ENCODE measurements at regions not wholly inside any gene's neighbourhood (a gene's known extent, or its start where the extent isn't known, plus 50 kb on each side); places are given as distances from the start of the nearest gene placed in this dataset.

DNA sequence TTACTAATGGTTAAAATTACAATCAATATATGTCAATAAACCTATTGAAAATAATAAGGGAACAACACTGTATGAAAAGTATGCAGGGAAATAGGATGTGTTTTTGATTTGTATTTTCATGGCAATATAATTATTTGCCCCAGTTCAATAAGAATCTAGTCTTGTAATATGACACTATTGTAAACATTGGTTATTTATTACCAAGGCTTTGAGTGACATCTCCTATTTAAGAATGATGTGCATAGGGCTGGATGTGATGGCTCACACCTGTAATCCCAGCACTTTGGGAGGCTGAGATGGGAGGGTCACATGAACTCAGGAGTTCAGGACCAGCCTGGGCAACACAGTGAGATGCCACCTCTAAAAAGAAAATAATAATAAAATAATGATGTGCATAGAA, 78.6 kb upstream of the DTNBP1 start:
- no peak overlapping the region for H3K4me2 ChIP-seq
- CTCF ChIA-PET = no interaction called here
- H3K9me2 ChIP-seq = no peaks in the 10 kb centered on the region
- no peaks in the 10 kb centered on the region for H3K9me3 ChIP-seq
- no peak for TF ChIP-seq FOXJ3 (CRISPR knock-in tag; IDR thresholded peaks at IDR 0.05)
- no peak for TF ChIP-seq SIN3A (IDR thresholded peaks at IDR 0.05; ENCODE audit: borderline replicate concordance, low read depth, low read length)
- no peak for TF ChIP-seq TAF1 (IDR thresholded peaks at IDR 0.05; ENCODE audit: borderline replicate concordance, low read depth, low read length)
- TF ChIP-seq SMC3 (IDR thresholded peaks at IDR 0.05; ENCODE audit: low read depth, low read length) = no peak
- TF ChIP-seq, protein P1, sequence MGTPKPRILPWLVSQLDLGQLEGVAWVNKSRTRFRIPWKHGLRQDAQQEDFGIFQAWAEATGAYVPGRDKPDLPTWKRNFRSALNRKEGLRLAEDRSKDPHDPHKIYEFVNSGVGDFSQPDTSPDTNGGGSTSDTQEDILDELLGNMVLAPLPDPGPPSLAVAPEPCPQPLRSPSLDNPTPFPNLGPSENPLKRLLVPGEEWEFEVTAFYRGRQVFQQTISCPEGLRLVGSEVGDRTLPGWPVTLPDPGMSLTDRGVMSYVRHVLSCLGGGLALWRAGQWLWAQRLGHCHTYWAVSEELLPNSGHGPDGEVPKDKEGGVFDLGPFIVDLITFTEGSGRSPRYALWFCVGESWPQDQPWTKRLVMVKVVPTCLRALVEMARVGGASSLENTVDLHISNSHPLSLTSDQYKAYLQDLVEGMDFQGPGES (IDR thresholded peaks at IDR 0.05; ENCODE audit: low read depth, low read length) = no peak
- no peak for TF ChIP-seq YY1 (IDR thresholded peaks at IDR 0.05; ENCODE audit: low read depth)
- TF ChIP-seq RAD21 (IDR thresholded peaks at IDR 0.05; ENCODE audit: low read length) = no peak
- no peak for TF ChIP-seq MAX (IDR thresholded peaks at IDR 0.05; ENCODE audit: low read depth)
- TF ChIP-seq USF2 (IDR thresholded peaks at IDR 0.05; ENCODE audit: borderline replicate concordance, low read depth, low read length) = no peak
- no peak for TF ChIP-seq TEAD4 (IDR thresholded peaks at IDR 0.05; ENCODE audit: borderline replicate concordance, insufficient read depth)
- TF ChIP-seq, protein P2, sequence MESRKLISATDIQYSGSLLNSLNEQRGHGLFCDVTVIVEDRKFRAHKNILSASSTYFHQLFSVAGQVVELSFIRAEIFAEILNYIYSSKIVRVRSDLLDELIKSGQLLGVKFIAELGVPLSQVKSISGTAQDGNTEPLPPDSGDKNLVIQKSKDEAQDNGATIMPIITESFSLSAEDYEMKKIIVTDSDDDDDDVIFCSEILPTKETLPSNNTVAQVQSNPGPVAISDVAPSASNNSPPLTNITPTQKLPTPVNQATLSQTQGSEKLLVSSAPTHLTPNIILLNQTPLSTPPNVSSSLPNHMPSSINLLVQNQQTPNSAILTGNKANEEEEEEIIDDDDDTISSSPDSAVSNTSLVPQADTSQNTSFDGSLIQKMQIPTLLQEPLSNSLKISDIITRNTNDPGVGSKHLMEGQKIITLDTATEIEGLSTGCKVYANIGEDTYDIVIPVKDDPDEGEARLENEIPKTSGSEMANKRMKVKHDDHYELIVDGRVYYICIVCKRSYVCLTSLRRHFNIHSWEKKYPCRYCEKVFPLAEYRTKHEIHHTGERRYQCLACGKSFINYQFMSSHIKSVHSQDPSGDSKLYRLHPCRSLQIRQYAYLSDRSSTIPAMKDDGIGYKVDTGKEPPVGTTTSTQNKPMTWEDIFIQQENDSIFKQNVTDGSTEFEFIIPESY (IDR thresholded peaks at IDR 0.05; ENCODE audit: borderline replicate concordance, low read depth) = no peak
- no peak for TF ChIP-seq MXI1 (IDR thresholded peaks at IDR 0.05; ENCODE audit: low read depth, low read length)
- no peak for TF ChIP-seq RCOR1 (IDR thresholded peaks at IDR 0.05; ENCODE audit: low read length)
- TF ChIP-seq POLR2AphosphoS5 (IDR thresholded peaks at IDR 0.05; ENCODE audit: low read depth, low read length) = no peak
- TF ChIP-seq EZH2phosphoT487 (IDR thresholded peaks at IDR 0.05; ENCODE audit: borderline replicate concordance, low read depth) = no peak
- no peak for TF ChIP-seq FOSL2 (IDR thresholded peaks at IDR 0.05; ENCODE audit: borderline replicate concordance, low read depth)
- TF ChIP-seq MEF2A (IDR thresholded peaks at IDR 0.05; ENCODE audit: borderline replicate concordance, low read depth) = no peak
- TF ChIP-seq GATA2 (CRISPR knock-in tag; IDR thresholded peaks at IDR 0.05) = no peak
- no peak for TF ChIP-seq EP300 (IDR thresholded peaks at IDR 0.05; ENCODE audit: borderline replicate concordance in 1 of 2, low read depth in 1 of 2, low read length in 1 of 2)
- no peak for DNase-seq
- no peaks in the 10 kb centered on the region for H4K20me1 ChIP-seq (ENCODE audit: insufficient read depth)
- H3K27ac ChIP-seq (ENCODE audit: low read depth in 2 of 2, low read length in 1 of 2) = no peak overlapping the region
- no peak overlapping the region for H3K4me3 ChIP-seq (ENCODE audit: low read depth in 2 of 2, low read length in 1 of 2)
- POLR2A ChIA-PET = no interaction called here
- H3K36me3 ChIP-seq (replicated peaks in 1 of 2; ENCODE audit: control insufficient read depth in 1 of 2, insufficient read depth in 2 of 2, low read length in 1 of 2) = no peaks in the 10 kb centered on the region
- no peaks in the 10 kb centered on the region for H3K79me2 ChIP-seq (ENCODE audit: insufficient read depth)
- no peak overlapping the region for H2AFZ ChIP-seq (ENCODE audit: low read depth)
- H3K9ac ChIP-seq = no peak overlapping the region
- H3K27me3 ChIP-seq (ENCODE audit: insufficient read depth) = no peaks in the 10 kb centered on the region
- no peaks in the 10 kb centered on the region for H3F3A ChIP-seq (replicated peaks; ENCODE audit: insufficient read depth)
- no peaks in the 10 kb centered on the region for H3K4me1 ChIP-seq (ENCODE audit: control insufficient read depth in 1 of 2, insufficient read depth in 2 of 2, low read depth in 1 of 2, low read length in 1 of 2)
